K562 (cell line): ENCODE measurements at regions not wholly inside any gene's neighbourhood (a gene's known extent, or its start where the extent isn't known, plus 50 kb on each side); places are given as distances from the start of the nearest gene placed in this dataset.

Source experiments
- BDP1 ChIP-seq: IDR thresholded peaks from 3 replicates; pipeline ENCODE4 v1.6.1; 2011; ENCODE audit not compliant: insufficient read length, insufficient read depth
- CAMTA2 ChIP-seq: fragments of 250-450 bp; sonication (Bioruptor Pico); conservative IDR thresholded peaks from 2 replicates; pipeline ENCODE4 v1.5.1; 2022
- DIDO1 ChIP-seq: fragments of 450-650 bp; IDR thresholded peaks from 2 replicates; pipeline ENCODE4 v1.6.1; 2016; ENCODE audit warnings: low read depth, missing biosample characterization, missing genetic modification characterization
- ETV6 ChIP-seq, 3 experiments: fragments of 150-350 bp in 1 of 3; sonication (generic) in 1 of 3; formaldehyde crosslinking in 1 of 3; IDR thresholded peaks; 2 replicates each; pipeline versions ENCODE4 v1.6.1 to v1.8.0; 2014 to 2022; ENCODE audit warnings: borderline replicate concordance in 2 of 3, low read depth in 2 of 3, antibody characterized with exemption in 1 of 3, low read length in 1 of 3, mild to moderate bottlenecking in 1 of 3, missing genetic modification reagents in 1 of 3
- FOXA1 ChIP-seq: fragments of 450-650 bp; IDR thresholded peaks from 2 replicates; pipeline ENCODE4 v1.6.1; 2016; ENCODE audit warnings: mild to moderate bottlenecking, borderline replicate concordance
- FOXJ2 ChIP-seq: fragments of 200-800 bp; sonication (Bioruptor generic); IDR thresholded peaks from 2 replicates; pipeline ENCODE4 v1.6.1; 2016; ENCODE audit warnings: missing genetic modification characterization, missing compliant biosample characterization
- HDAC3 ChIP-seq: fragments of 450-650 bp; IDR thresholded peaks from 2 replicates; pipeline ENCODE4 v1.6.1; 2018; ENCODE audit warnings: borderline replicate concordance, mild to moderate bottlenecking, moderate library complexity; ENCODE audit not compliant: partially characterized antibody
- KAT7 ChIP-seq: sonication (generic); formaldehyde crosslinking; IDR thresholded peaks from 2 replicates; pipeline ENCODE4 v1.8.0; 2022; ENCODE audit warnings: missing genetic modification reagents, mild to moderate bottlenecking, borderline replicate concordance
- MAZ ChIP-seq, 2 experiments: fragments of 450-650 bp in 1 of 2; sonication (generic) in 1 of 2; formaldehyde crosslinking; IDR thresholded peaks in 1 of 2; conservative IDR thresholded peaks in 1 of 2; 2 replicates each; pipeline versions ENCODE4 v1.4.0 to v1.5.0; 2020; ENCODE audit warnings: mild to moderate bottlenecking in 1 of 2, missing genetic modification reagents in 1 of 2
- MYC ChIP-seq, 2 experiments: fragments of 250-450 bp in 1 of 2; sonication (Bioruptor Pico) in 1 of 2; IDR thresholded peaks; 2 replicates each; pipeline versions ENCODE4 v1.5.1 to v1.6.1; 2012 to 2021; ENCODE audit warnings: low read depth in 2 of 2, borderline replicate concordance in 1 of 2, improper control_type of control experiment in 1 of 2, low read length in 1 of 2, mild to moderate bottlenecking in 1 of 2, moderate library complexity in 1 of 2
- NFIC ChIP-seq: fragments of 450-650 bp; IDR thresholded peaks from 2 replicates; pipeline ENCODE4 v1.6.1; 2017; ENCODE audit warnings: mild to moderate bottlenecking, inconsistent platforms
- POLR3G ChIP-seq: IDR thresholded peaks from 2 replicates; pipeline ENCODE4 v1.6.1; 2011; ENCODE audit not compliant: insufficient read length, insufficient replicate concordance; ENCODE audit errors: extremely low read depth
- SMAD4 ChIP-seq: fragments of 250-450 bp; sonication (Bioruptor Pico); conservative IDR thresholded peaks from 2 replicates; pipeline ENCODE4 v1.8.0; 2021; ENCODE audit warnings: inconsistent platforms, mild to moderate bottlenecking, moderate library complexity
- SMARCE1 ChIP-seq: fragments of 450-650 bp; IDR thresholded peaks from 2 replicates; pipeline ENCODE4 v1.7.1; 2016; ENCODE audit warnings: mild to moderate bottlenecking
- TAL1 ChIP-seq: fragments of 450-650 bp; IDR thresholded peaks from 2 replicates; pipeline ENCODE4 v1.6.1; 2016; ENCODE audit warnings: mild to moderate bottlenecking
- ZEB2 ChIP-seq: fragments of 450-650 bp; IDR thresholded peaks from 2 replicates; pipeline ENCODE4 v1.6.1; 2016
- ZNF12 ChIP-seq: sonication (generic); formaldehyde crosslinking; IDR thresholded peaks from 2 replicates; pipeline ENCODE4 v1.4.0; 2020; ENCODE audit warnings: mild to moderate bottlenecking, missing genetic modification reagents
- ZNF282 ChIP-seq: sonication (generic); formaldehyde crosslinking; IDR thresholded peaks from 2 replicates; pipeline ENCODE4 v1.8.1; 2023; ENCODE audit warnings: missing genetic modification reagents
- ZNF586 ChIP-seq: fragments of 450-650 bp; formaldehyde crosslinking; conservative IDR thresholded peaks from 2 replicates; pipeline ENCODE4 v1.4.0; 2020; ENCODE audit warnings: mild to moderate bottlenecking, moderate library complexity
- TF ChIP-seq, protein P1 (sequence below): fragments of 250-450 bp; sonication (Bioruptor Pico); IDR thresholded peaks from 2 replicates; pipeline ENCODE4 v1.8.0; 2022; ENCODE audit warnings: inconsistent platforms, mild to moderate bottlenecking, moderate library complexity, borderline replicate concordance
- TF ChIP-seq, protein P2 (sequence below): sonication (generic); formaldehyde crosslinking; IDR thresholded peaks from 2 replicates; pipeline ENCODE4 v1.8.1; 2023; ENCODE audit warnings: mild to moderate bottlenecking, missing genetic modification reagents, moderate library complexity
- TF ChIP-seq, protein P3 (sequence below): fragments of 200-800 bp; sonication (Bioruptor generic); IDR thresholded peaks from 2 replicates; pipeline ENCODE4 v1.6.1; 2016; ENCODE audit warnings: missing genetic modification characterization, missing compliant biosample characterization

GRCh38 chr1:206419250-206419649, 51.0 kb upstream of the IKBKE start (continued):
- TF ChIP-seq, protein P1, sequence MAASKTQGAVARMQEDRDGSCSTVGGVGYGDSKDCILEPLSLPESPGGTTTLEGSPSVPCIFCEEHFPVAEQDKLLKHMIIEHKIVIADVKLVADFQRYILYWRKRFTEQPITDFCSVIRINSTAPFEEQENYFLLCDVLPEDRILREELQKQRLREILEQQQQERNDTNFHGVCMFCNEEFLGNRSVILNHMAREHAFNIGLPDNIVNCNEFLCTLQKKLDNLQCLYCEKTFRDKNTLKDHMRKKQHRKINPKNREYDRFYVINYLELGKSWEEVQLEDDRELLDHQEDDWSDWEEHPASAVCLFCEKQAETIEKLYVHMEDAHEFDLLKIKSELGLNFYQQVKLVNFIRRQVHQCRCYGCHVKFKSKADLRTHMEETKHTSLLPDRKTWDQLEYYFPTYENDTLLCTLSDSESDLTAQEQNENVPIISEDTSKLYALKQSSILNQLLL (CRISPR knock-in tag): no peak
- TF ChIP-seq ZNF586 (CRISPR knock-in tag) (no peak), SMARCE1 (no peak), KAT7 (no peak), POLR3G (no peak), ZEB2 (peak; percentile 62), CAMTA2 (CRISPR knock-in tag) (no peak), FOXA1 (no peak), ZNF12 (CRISPR knock-in tag) (no peak), ZNF282 (no peak), MYC (IDR thresholded peaks at IDR 0.05; ENCODE audit: low read depth, low read length) (no peak), MYC (CRISPR knock-in tag; IDR thresholded peaks at IDR 0.05; ENCODE audit: borderline replicate concordance, low read depth) (no peak), BDP1 (no peak), NFIC (peak; percentile 75), FOXJ2 (tag) (no peak), ETV6 (IDR thresholded peaks at IDR 0.05; ENCODE audit: borderline replicate concordance in 1 of 2, low read depth in 2 of 2, low read length in 1 of 2) (no peak), ETV6 (CRISPR knock-in tag; IDR thresholded peaks at IDR 0.05; ENCODE audit: borderline replicate concordance) (no peak), SMAD4 (no peak), TAL1 (peak; percentile 52), HDAC3 (no peak), MAZ (CRISPR knock-in tag; conservative IDR thresholded peaks at IDR 0.05 in 1 of 2, IDR thresholded peaks at IDR 0.05 in 1 of 2) (no peak), DIDO1 (tag) (no peak)
- TF ChIP-seq, protein P2, sequence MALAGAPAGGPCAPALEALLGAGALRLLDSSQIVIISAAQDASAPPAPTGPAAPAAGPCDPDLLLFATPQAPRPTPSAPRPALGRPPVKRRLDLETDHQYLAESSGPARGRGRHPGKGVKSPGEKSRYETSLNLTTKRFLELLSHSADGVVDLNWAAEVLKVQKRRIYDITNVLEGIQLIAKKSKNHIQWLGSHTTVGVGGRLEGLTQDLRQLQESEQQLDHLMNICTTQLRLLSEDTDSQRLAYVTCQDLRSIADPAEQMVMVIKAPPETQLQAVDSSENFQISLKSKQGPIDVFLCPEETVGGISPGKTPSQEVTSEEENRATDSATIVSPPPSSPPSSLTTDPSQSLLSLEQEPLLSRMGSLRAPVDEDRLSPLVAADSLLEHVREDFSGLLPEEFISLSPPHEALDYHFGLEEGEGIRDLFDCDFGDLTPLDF (CRISPR knock-in tag): 0 out of 2 replicates have a peak, but pooled peaks have one; percentile 32
- TF ChIP-seq, protein P3, sequence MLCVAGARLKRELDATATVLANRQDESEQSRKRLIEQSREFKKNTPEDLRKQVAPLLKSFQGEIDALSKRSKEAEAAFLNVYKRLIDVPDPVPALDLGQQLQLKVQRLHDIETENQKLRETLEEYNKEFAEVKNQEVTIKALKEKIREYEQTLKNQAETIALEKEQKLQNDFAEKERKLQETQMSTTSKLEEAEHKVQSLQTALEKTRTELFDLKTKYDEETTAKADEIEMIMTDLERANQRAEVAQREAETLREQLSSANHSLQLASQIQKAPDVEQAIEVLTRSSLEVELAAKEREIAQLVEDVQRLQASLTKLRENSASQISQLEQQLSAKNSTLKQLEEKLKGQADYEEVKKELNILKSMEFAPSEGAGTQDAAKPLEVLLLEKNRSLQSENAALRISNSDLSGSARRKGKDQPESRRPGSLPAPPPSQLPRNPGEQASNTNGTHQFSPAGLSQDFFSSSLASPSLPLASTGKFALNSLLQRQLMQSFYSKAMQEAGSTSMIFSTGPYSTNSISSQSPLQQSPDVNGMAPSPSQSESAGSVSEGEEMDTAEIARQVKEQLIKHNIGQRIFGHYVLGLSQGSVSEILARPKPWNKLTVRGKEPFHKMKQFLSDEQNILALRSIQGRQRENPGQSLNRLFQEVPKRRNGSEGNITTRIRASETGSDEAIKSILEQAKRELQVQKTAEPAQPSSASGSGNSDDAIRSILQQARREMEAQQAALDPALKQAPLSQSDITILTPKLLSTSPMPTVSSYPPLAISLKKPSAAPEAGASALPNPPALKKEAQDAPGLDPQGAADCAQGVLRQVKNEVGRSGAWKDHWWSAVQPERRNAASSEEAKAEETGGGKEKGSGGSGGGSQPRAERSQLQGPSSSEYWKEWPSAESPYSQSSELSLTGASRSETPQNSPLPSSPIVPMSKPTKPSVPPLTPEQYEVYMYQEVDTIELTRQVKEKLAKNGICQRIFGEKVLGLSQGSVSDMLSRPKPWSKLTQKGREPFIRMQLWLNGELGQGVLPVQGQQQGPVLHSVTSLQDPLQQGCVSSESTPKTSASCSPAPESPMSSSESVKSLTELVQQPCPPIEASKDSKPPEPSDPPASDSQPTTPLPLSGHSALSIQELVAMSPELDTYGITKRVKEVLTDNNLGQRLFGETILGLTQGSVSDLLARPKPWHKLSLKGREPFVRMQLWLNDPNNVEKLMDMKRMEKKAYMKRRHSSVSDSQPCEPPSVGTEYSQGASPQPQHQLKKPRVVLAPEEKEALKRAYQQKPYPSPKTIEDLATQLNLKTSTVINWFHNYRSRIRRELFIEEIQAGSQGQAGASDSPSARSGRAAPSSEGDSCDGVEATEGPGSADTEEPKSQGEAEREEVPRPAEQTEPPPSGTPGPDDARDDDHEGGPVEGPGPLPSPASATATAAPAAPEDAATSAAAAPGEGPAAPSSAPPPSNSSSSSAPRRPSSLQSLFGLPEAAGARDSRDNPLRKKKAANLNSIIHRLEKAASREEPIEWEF: no peak
